HG03159 (cell line): ENCODE measurements at regions not wholly inside any gene's neighbourhood (a gene's known extent, or its start where the extent isn't known, plus 50 kb on each side); places are given as distances from the start of the nearest gene placed in this dataset.
"Not testable (repeated sequence)": the region's sequence is repeated elsewhere in the genome, so short reads cannot be mapped to it uniquely, and the experiment has no call there.

Experiments
- ATAC-seq: cut with Tn5 transposase; IDR thresholded peaks from one replicate; pipeline ENCODE4 v1.9.1; 2021; ENCODE audit warnings: mild to moderate bottlenecking, moderate library complexity; ENCODE audit not compliant: unreplicated experiment

GRCh38 chr12:118536306-118536906, 160.1 kb downstream of the SUDS3 start:
- no peak for ATAC-seq

GRCh38 chr12:118537481-118537917, 161.1 kb downstream of the SUDS3 start:
- ATAC-seq: no peak

- ATAC-seq: no peak
Observed at GRCh38 chr12:118541071-118541470, 164.7 kb downstream of the SUDS3 start.

GRCh38 chr12:118541934-118542333, 165.6 kb downstream of the SUDS3 start:
- no peak for ATAC-seq

GRCh38 chr12:118543651-118544050, 167.3 kb downstream of the SUDS3 start:
- no peak for ATAC-seq

GRCh38 chr12:118544569-118544968, 168.2 kb downstream of the SUDS3 start:
- ATAC-seq: no peak

- not testable (repeated sequence) for ATAC-seq
Observed at GRCh38 chr12:118547606-118548005, 171.3 kb downstream of the SUDS3 start.

GRCh38 chr12:118548887-118549509, 172.6 kb downstream of the SUDS3 start:
- ATAC-seq: no peak

- no peak for ATAC-seq
Observed at GRCh38 chr12:118549510-118549980, 173.2 kb downstream of the SUDS3 start.

- no peak for ATAC-seq
Observed at GRCh38 chr12:118553856-118554504, 177.6 kb downstream of the SUDS3 start.

GRCh38 chr12:118558941-118559340, 182.6 kb downstream of the SUDS3 start:
- no peak for ATAC-seq

- no peak for ATAC-seq
Observed at GRCh38 chr12:118560733-118561132, 184.4 kb downstream of the SUDS3 start.

GRCh38 chr12:118571730-118572129, 195.4 kb downstream of the SUDS3 start:
- no peak for ATAC-seq

- ATAC-seq: no peak
Observed at GRCh38 chr12:118574288-118574687, 197.9 kb downstream of the SUDS3 start.

- ATAC-seq: no peak
Observed at GRCh38 chr12:118575730-118576129, 199.4 kb downstream of the SUDS3 start.

- ATAC-seq: no peak
Observed at GRCh38 chr12:118581371-118581770, 205.0 kb downstream of the SUDS3 start.

- no peak for ATAC-seq
Observed at GRCh38 chr12:118582863-118583262, 206.5 kb downstream of the SUDS3 start.

- ATAC-seq: no peak
Observed at GRCh38 chr12:118586433-118586832, 210.1 kb downstream of the SUDS3 start.

- ATAC-seq: no peak
Observed at GRCh38 chr12:118589162-118589561, 212.8 kb downstream of the SUDS3 start.

- ATAC-seq: no peak
Observed at GRCh38 chr12:118590406-118591150, 214.2 kb downstream of the SUDS3 start.

- ATAC-seq: no peak
Observed at GRCh38 chr12:118603610-118604361, 227.4 kb downstream of the SUDS3 start.
